AG09309 (cell line): ENCODE measurements at regions not wholly inside any gene's neighbourhood (a gene's known extent, or its start where the extent isn't known, plus 50 kb on each side); places are given as distances from the start of the nearest gene placed in this dataset.

Experiments used
- DNase-seq: peaks from one replicate; pipeline ENCODE4 v3.0.0-alpha.2; 2010; ENCODE audit warnings: low read depth
- H3K4me3 ChIP-seq: 2 replicates; pipeline ENCODE4 v1.5.1; 2011; ENCODE audit warnings: mild to moderate bottlenecking, low read depth, low read length, moderate library complexity; ENCODE audit not compliant: control insufficient read depth
- CTCF ChIP-seq: IDR thresholded peaks from 2 replicates; pipeline ENCODE4 v1.5.1; 2011; ENCODE audit warnings: mild to moderate bottlenecking, low read depth, low read length, inconsistent platforms; ENCODE audit not compliant: insufficient read depth, control insufficient read depth; ENCODE audit errors: missing control alignments

- no peak overlapping the region for H3K4me3 ChIP-seq
- no peak for DNase-seq
- TF ChIP-seq CTCF: no peak
These were observed 264.6 kb upstream of the HAND2 start for GRCh38 chr4:173794662-173795061.

GRCh38 chr4:173793937-173794510, 264.0 kb upstream of the HAND2 start:
- DNase-seq: no peak
- no peak overlapping the region for H3K4me3 ChIP-seq
- TF ChIP-seq CTCF: no peak

- no peak for DNase-seq
- H3K4me3 ChIP-seq: no peak overlapping the region
- no peak for TF ChIP-seq CTCF
These were observed 252.6 kb upstream of the HAND2 start for GRCh38 chr4:173782660-173783059.

- no peak overlapping the region for H3K4me3 ChIP-seq
- DNase-seq: no peak
- no peak for TF ChIP-seq CTCF
These were observed 247.9 kb upstream of the HAND2 start for GRCh38 chr4:173777921-173778320.

- no peak for TF ChIP-seq CTCF
- DNase-seq: no peak
- H3K4me3 ChIP-seq: no peak overlapping the region
These were observed 247.4 kb upstream of the HAND2 start for GRCh38 chr4:173777421-173777820.

- H3K4me3 ChIP-seq: no peak overlapping the region
- no peak for TF ChIP-seq CTCF
- no peak for DNase-seq
These were observed 239.5 kb upstream of the HAND2 start for GRCh38 chr4:173769568-173769967.

- H3K4me3 ChIP-seq: no peak overlapping the region
- no peak for DNase-seq
- TF ChIP-seq CTCF: no peak
These were observed 237.6 kb upstream of the HAND2 start for GRCh38 chr4:173767650-173768049.
